ENCODE measurements at regions not wholly inside any gene's neighbourhood (a gene's known extent, or its start where the extent isn't known, plus 50 kb on each side); places are given as distances from the start of the nearest gene placed in this dataset.
A peak's percentile ranks its signal among the peaks of the same experiment; 100 is the strongest.

GRCh38 chr15:61613138-61613537 lies 384.0 kb upstream of the RORA start:
- Histone ChIP-seq H3K9ac (ENCODE audit: low read length) (no peak overlapping the region), H2AFZ (ENCODE audit: low read length) (no peak overlapping the region), H3K4me2 (ENCODE audit: low read depth, low read length, poor library complexity, severe bottlenecking) (no peak overlapping the region), H4K20me1 (ENCODE audit: insufficient read depth, low read depth, low read length) (no peaks in the 10 kb centered on the region), H3K4me3 (ENCODE audit: low read length) (no peak overlapping the region), H3K27me3 (ENCODE audit: low read length) (no peaks in the 10 kb centered on the region), H3K27ac (ENCODE audit: low read length) (no peak overlapping the region), H3K4me1 (ENCODE audit: low read length) (no peaks in the 10 kb centered on the region), H3K79me2 (ENCODE audit: low read length) (no peaks in the 10 kb centered on the region), H3K36me3 (ENCODE audit: insufficient read depth, low read length) (no peaks in the 10 kb centered on the region), H3K9me2 (replicated peaks; ENCODE audit: insufficient read depth, low read length) (no peaks in the 10 kb centered on the region), H3K9me3 (ENCODE audit: low read length) (peaks cover 15% of the 10 kb centered on the region)
- DNase-seq, result no peak

- Histone ChIP-seq H4K20me1 (ENCODE audit: insufficient read depth, low read depth, low read length) (no peaks in the 10 kb centered on the region), H3K9ac (ENCODE audit: low read length) (no peak overlapping the region), H3K9me2 (replicated peaks; ENCODE audit: insufficient read depth, low read length) (no peaks in the 10 kb centered on the region), H3K9me3 (ENCODE audit: low read length) (peaks cover 15% of the 10 kb centered on the region), H3K4me3 (ENCODE audit: low read length) (no peak overlapping the region), H2AFZ (ENCODE audit: low read length) (no peak overlapping the region), H3K27ac (ENCODE audit: low read length) (no peak overlapping the region), H3K4me1 (ENCODE audit: low read length) (no peaks in the 10 kb centered on the region), H3K79me2 (ENCODE audit: low read length) (no peaks in the 10 kb centered on the region), H3K36me3 (ENCODE audit: insufficient read depth, low read length) (no peaks in the 10 kb centered on the region), H3K27me3 (ENCODE audit: low read length) (no peaks in the 10 kb centered on the region), H3K4me2 (ENCODE audit: low read depth, low read length, poor library complexity, severe bottlenecking) (no peak overlapping the region)
- DNase-seq, result no peak
These were observed 383.0 kb upstream of the RORA start for GRCh38 chr15:61612111-61612510.

GRCh38 chr15:61605343-61605742 lies 376.2 kb upstream of the RORA start:
- DNase-seq, result no peak
- Histone ChIP-seq H3K9me2 (replicated peaks; ENCODE audit: insufficient read depth, low read length) (no peaks in the 10 kb centered on the region), H3K4me1 (ENCODE audit: low read length) (no peaks in the 10 kb centered on the region), H3K9me3 (ENCODE audit: low read length) (no peaks in the 10 kb centered on the region), H3K4me3 (ENCODE audit: low read length) (no peak overlapping the region), H4K20me1 (ENCODE audit: insufficient read depth, low read depth, low read length) (no peaks in the 10 kb centered on the region), H3K36me3 (ENCODE audit: insufficient read depth, low read length) (no peaks in the 10 kb centered on the region), H3K79me2 (ENCODE audit: low read length) (no peaks in the 10 kb centered on the region), H2AFZ (ENCODE audit: low read length) (no peak overlapping the region), H3K27ac (ENCODE audit: low read length) (no peak overlapping the region), H3K4me2 (ENCODE audit: low read depth, low read length, poor library complexity, severe bottlenecking) (no peak overlapping the region), H3K27me3 (ENCODE audit: low read length) (no peaks in the 10 kb centered on the region), H3K9ac (ENCODE audit: low read length) (no peak overlapping the region)

GRCh38 chr15:61598655-61599054 lies 369.6 kb upstream of the RORA start:
- H3K9ac ChIP-seq (ENCODE audit: low read length), result no peak overlapping the region
- no peaks in the 10 kb centered on the region for H3K79me2 ChIP-seq (ENCODE audit: low read length)
- no peaks in the 10 kb centered on the region for H3K9me3 ChIP-seq (ENCODE audit: low read length)
- H3K4me1 ChIP-seq (ENCODE audit: low read length), result no peaks in the 10 kb centered on the region
- no peaks in the 10 kb centered on the region for H3K9me2 ChIP-seq (replicated peaks; ENCODE audit: insufficient read depth, low read length)
- no peaks in the 10 kb centered on the region for H3K36me3 ChIP-seq (ENCODE audit: insufficient read depth, low read length)
- H3K27me3 ChIP-seq (ENCODE audit: low read length), result no peaks in the 10 kb centered on the region
- no peak for DNase-seq
- H3K4me3 ChIP-seq (ENCODE audit: low read length), result no peak overlapping the region
- no peaks in the 10 kb centered on the region for H4K20me1 ChIP-seq (ENCODE audit: insufficient read depth, low read depth, low read length)
- H3K4me2 ChIP-seq (ENCODE audit: low read depth, low read length, poor library complexity, severe bottlenecking), result no peak overlapping the region
- H2AFZ ChIP-seq (ENCODE audit: low read length), result no peak overlapping the region
- H3K27ac ChIP-seq (ENCODE audit: low read length), result no peak overlapping the region

GRCh38 chr15:61584410-61584809 lies 355.3 kb upstream of the RORA start:
- no peaks in the 10 kb centered on the region for H3K9me3 ChIP-seq (ENCODE audit: low read length)
- no peak overlapping the region for H3K4me2 ChIP-seq (ENCODE audit: low read depth, low read length, poor library complexity, severe bottlenecking)
- H3K9ac ChIP-seq (ENCODE audit: low read length), result no peak overlapping the region
- H2AFZ ChIP-seq (ENCODE audit: low read length), result no peak overlapping the region
- no peaks in the 10 kb centered on the region for H3K27me3 ChIP-seq (ENCODE audit: low read length)
- no peak overlapping the region for H3K27ac ChIP-seq (ENCODE audit: low read length)
- H3K9me2 ChIP-seq (replicated peaks; ENCODE audit: insufficient read depth, low read length), result no peaks in the 10 kb centered on the region
- H3K4me1 ChIP-seq (ENCODE audit: low read length), result no peaks in the 10 kb centered on the region
- peak; percentile 49 for DNase-seq
- no peaks in the 10 kb centered on the region for H3K79me2 ChIP-seq (ENCODE audit: low read length)
- no peaks in the 10 kb centered on the region for H4K20me1 ChIP-seq (ENCODE audit: insufficient read depth, low read depth, low read length)
- no peak overlapping the region for H3K4me3 ChIP-seq (ENCODE audit: low read length)
- H3K36me3 ChIP-seq (ENCODE audit: insufficient read depth, low read length), result no peaks in the 10 kb centered on the region

GRCh38 chr15:61582092-61582491 lies 353.0 kb upstream of the RORA start:
- no peaks in the 10 kb centered on the region for H3K9me3 ChIP-seq (ENCODE audit: low read length)
- H4K20me1 ChIP-seq (ENCODE audit: insufficient read depth, low read depth, low read length), result no peaks in the 10 kb centered on the region
- H3K27me3 ChIP-seq (ENCODE audit: low read length), result no peaks in the 10 kb centered on the region
- H2AFZ ChIP-seq (ENCODE audit: low read length), result no peak overlapping the region
- H3K9me2 ChIP-seq (replicated peaks; ENCODE audit: insufficient read depth, low read length), result no peaks in the 10 kb centered on the region
- no peaks in the 10 kb centered on the region for H3K79me2 ChIP-seq (ENCODE audit: low read length)
- no peaks in the 10 kb centered on the region for H3K36me3 ChIP-seq (ENCODE audit: insufficient read depth, low read length)
- no peak overlapping the region for H3K4me3 ChIP-seq (ENCODE audit: low read length)
- H3K9ac ChIP-seq (ENCODE audit: low read length), result no peak overlapping the region
- no peak overlapping the region for H3K27ac ChIP-seq (ENCODE audit: low read length)
- H3K4me1 ChIP-seq (ENCODE audit: low read length), result no peaks in the 10 kb centered on the region
- DNase-seq, result no peak
- no peak overlapping the region for H3K4me2 ChIP-seq (ENCODE audit: low read depth, low read length, poor library complexity, severe bottlenecking)

GRCh38 chr15:61575597-61575996 lies 346.5 kb upstream of the RORA start:
- no peaks in the 10 kb centered on the region for H4K20me1 ChIP-seq (ENCODE audit: insufficient read depth, low read depth, low read length)
- H3K9me3 ChIP-seq (ENCODE audit: low read length), result no peaks in the 10 kb centered on the region
- no peaks in the 10 kb centered on the region for H3K4me1 ChIP-seq (ENCODE audit: low read length)
- H3K4me3 ChIP-seq (ENCODE audit: low read length), result no peak overlapping the region
- H2AFZ ChIP-seq (ENCODE audit: low read length), result no peak overlapping the region
- H3K36me3 ChIP-seq (ENCODE audit: insufficient read depth, low read length), result no peaks in the 10 kb centered on the region
- H3K27ac ChIP-seq (ENCODE audit: low read length), result no peak overlapping the region
- no peak for DNase-seq
- H3K27me3 ChIP-seq (ENCODE audit: low read length), result no peaks in the 10 kb centered on the region
- H3K79me2 ChIP-seq (ENCODE audit: low read length), result no peaks in the 10 kb centered on the region
- H3K9me2 ChIP-seq (replicated peaks; ENCODE audit: insufficient read depth, low read length), result no peaks in the 10 kb centered on the region
- H3K9ac ChIP-seq (ENCODE audit: low read length), result no peak overlapping the region
- no peak overlapping the region for H3K4me2 ChIP-seq (ENCODE audit: low read depth, low read length, poor library complexity, severe bottlenecking)

- Histone ChIP-seq H4K20me1 (ENCODE audit: insufficient read depth, low read depth, low read length) (no peaks in the 10 kb centered on the region), H3K4me2 (ENCODE audit: low read depth, low read length, poor library complexity, severe bottlenecking) (no peak overlapping the region), H3K27ac (ENCODE audit: low read length) (no peak overlapping the region), H3K9me2 (replicated peaks; ENCODE audit: insufficient read depth, low read length) (no peaks in the 10 kb centered on the region), H3K4me3 (ENCODE audit: low read length) (no peak overlapping the region), H3K4me1 (ENCODE audit: low read length) (no peaks in the 10 kb centered on the region), H3K9me3 (ENCODE audit: low read length) (no peaks in the 10 kb centered on the region), H3K9ac (ENCODE audit: low read length) (no peak overlapping the region), H3K79me2 (ENCODE audit: low read length) (no peaks in the 10 kb centered on the region), H3K36me3 (ENCODE audit: insufficient read depth, low read length) (no peaks in the 10 kb centered on the region), H2AFZ (ENCODE audit: low read length) (no peak overlapping the region), H3K27me3 (ENCODE audit: low read length) (no peaks in the 10 kb centered on the region)
- DNase-seq, result no peak
These were observed 341.9 kb upstream of the RORA start for GRCh38 chr15:61571026-61571425.

GRCh38 chr15:61564785-61565184 lies 335.7 kb upstream of the RORA start:
- no peaks in the 10 kb centered on the region for H3K9me2 ChIP-seq (replicated peaks; ENCODE audit: insufficient read depth, low read length)
- no peak overlapping the region for H2AFZ ChIP-seq (ENCODE audit: low read length)
- no peak overlapping the region for H3K4me2 ChIP-seq (ENCODE audit: low read depth, low read length, poor library complexity, severe bottlenecking)
- no peaks in the 10 kb centered on the region for H3K79me2 ChIP-seq (ENCODE audit: low read length)
- H4K20me1 ChIP-seq (ENCODE audit: insufficient read depth, low read depth, low read length), result no peaks in the 10 kb centered on the region
- H3K4me1 ChIP-seq (ENCODE audit: low read length), result no peaks in the 10 kb centered on the region
- H3K4me3 ChIP-seq (ENCODE audit: low read length), result no peak overlapping the region
- no peaks in the 10 kb centered on the region for H3K27me3 ChIP-seq (ENCODE audit: low read length)
- no peak for DNase-seq
- H3K27ac ChIP-seq (ENCODE audit: low read length), result no peak overlapping the region
- H3K9me3 ChIP-seq (ENCODE audit: low read length), result no peaks in the 10 kb centered on the region
- no peaks in the 10 kb centered on the region for H3K36me3 ChIP-seq (ENCODE audit: insufficient read depth, low read length)
- H3K9ac ChIP-seq (ENCODE audit: low read length), result no peak overlapping the region

Measured in Karpas-422 (cell line).